SK-N-SH treated with all-trans-retinoic acid at 6 μM for 48 hours (cell line): ENCODE measurements at regions not wholly inside any gene's neighbourhood (a gene's known extent, or its start where the extent isn't known, plus 50 kb on each side); places are given as distances from the start of the nearest gene placed in this dataset.

Experiments used
- ATAC-seq: fragments of 200-7000 bp; cut with Tn5 transposase; 3 replicates; pipeline ENCODE4 v1.9.1; 2020; ENCODE audit warnings: mild to moderate bottlenecking, moderate library complexity
- ARNTL ChIP-seq: fragments of 450-650 bp; formaldehyde crosslinking; IDR thresholded peaks from 2 replicates; pipeline ENCODE4 v1.5.0; 2020; ENCODE audit warnings: low read depth, mild to moderate bottlenecking, moderate library complexity, borderline replicate concordance
- BACH2 ChIP-seq: fragments of 250-450 bp; sonication (Bioruptor Pico); IDR thresholded peaks from 2 replicates; pipeline ENCODE4 v1.9.0; 2021; ENCODE audit warnings: mild to moderate bottlenecking, borderline replicate concordance
- CSDC2 ChIP-seq: fragments of 250-450 bp; sonication (Bioruptor Pico); IDR thresholded peaks from 2 replicates; pipeline ENCODE4 v1.5.0; 2020; ENCODE audit warnings: mild to moderate bottlenecking, moderate library complexity
- ESRRG ChIP-seq: fragments of 250-450 bp; sonication (Bioruptor Pico); IDR thresholded peaks from 2 replicates; pipeline ENCODE4 v1.6.1; 2021; ENCODE audit warnings: mild to moderate bottlenecking
- GLIS3 ChIP-seq: fragments of 250-450 bp; sonication (Bioruptor Pico); IDR thresholded peaks from 2 replicates; pipeline ENCODE4 v1.5.0; 2020; ENCODE audit warnings: mild to moderate bottlenecking, moderate library complexity
- ISL1 ChIP-seq: fragments of 250-450 bp; sonication (Bioruptor Pico); IDR thresholded peaks from 2 replicates; pipeline ENCODE4 v2.1.2; 2022; ENCODE audit warnings: mild to moderate bottlenecking, moderate library complexity
- OSR1 ChIP-seq: fragments of 250-450 bp; sonication (Bioruptor Pico); IDR thresholded peaks from 2 replicates; pipeline ENCODE4 v1.8.0; 2022; ENCODE audit warnings: moderate library complexity, mild to moderate bottlenecking, inconsistent platforms
- PPARA ChIP-seq: fragments of 250-450 bp; sonication (Bioruptor Pico); IDR thresholded peaks from 2 replicates; pipeline ENCODE4 v1.5.0; 2020; ENCODE audit warnings: mild to moderate bottlenecking, borderline replicate concordance
- RARB ChIP-seq: fragments of 250-450 bp; sonication (Bioruptor Pico); IDR thresholded peaks from 2 replicates; pipeline ENCODE4 v1.8.0; 2021; ENCODE audit warnings: mild to moderate bottlenecking, moderate library complexity
- SNAI2 ChIP-seq: fragments of 250-450 bp; sonication (Bioruptor Pico); IDR thresholded peaks from 2 replicates; pipeline ENCODE4 v1.5.0; 2020; ENCODE audit warnings: mild to moderate bottlenecking, moderate library complexity
- TCF4 ChIP-seq: fragments of 250-450 bp; sonication (Bioruptor Pico); IDR thresholded peaks from 2 replicates; pipeline ENCODE4 v1.8.0; 2021; ENCODE audit warnings: mild to moderate bottlenecking, moderate library complexity, borderline replicate concordance
- TSHZ2 ChIP-seq: fragments of 250-450 bp; sonication (Bioruptor Pico); IDR thresholded peaks from 2 replicates; pipeline ENCODE4 v1.5.0; 2020; ENCODE audit warnings: mild to moderate bottlenecking, moderate library complexity
- ZC3H10 ChIP-seq: fragments of 250-450 bp; sonication (Bioruptor Pico); IDR thresholded peaks from 2 replicates; pipeline ENCODE4 v1.5.1; 2021; ENCODE audit warnings: mild to moderate bottlenecking, moderate library complexity
- ZFP3 ChIP-seq: fragments of 250-450 bp; sonication (Bioruptor Pico); IDR thresholded peaks from 2 replicates; pipeline ENCODE4 v1.5.0; 2020; ENCODE audit warnings: mild to moderate bottlenecking, moderate library complexity
- ZFP30 ChIP-seq: fragments of 450-650 bp; formaldehyde crosslinking; IDR thresholded peaks from 2 replicates; pipeline ENCODE4 v1.5.0; 2022; ENCODE audit warnings: mild to moderate bottlenecking, moderate library complexity
- ZNF565 ChIP-seq: fragments of 450-650 bp; formaldehyde crosslinking; conservative IDR thresholded peaks from 2 replicates; pipeline ENCODE4 v1.5.0; 2020; ENCODE audit warnings: low read depth, mild to moderate bottlenecking, moderate library complexity
- ZNF8 ChIP-seq: fragments of 450-650 bp; formaldehyde crosslinking; IDR thresholded peaks from 2 replicates; pipeline ENCODE4 v1.5.0; 2020; ENCODE audit warnings: mild to moderate bottlenecking, moderate library complexity
- TF ChIP-seq, protein P1 (sequence below): fragments of 250-450 bp; sonication (Bioruptor Pico); IDR thresholded peaks from 2 replicates; pipeline ENCODE4 v1.8.0; 2020; ENCODE audit warnings: mild to moderate bottlenecking, moderate library complexity, borderline replicate concordance
- TF ChIP-seq, protein P2 (sequence below): fragments of 250-450 bp; sonication (Bioruptor Pico); IDR thresholded peaks from 2 replicates; pipeline ENCODE4 v1.5.1; 2021; ENCODE audit warnings: mild to moderate bottlenecking, moderate library complexity
- TF ChIP-seq, protein P3 (sequence below): fragments of 250-450 bp; sonication (Bioruptor Pico); IDR thresholded peaks from 2 replicates; pipeline ENCODE4 v1.8.0; 2021; ENCODE audit warnings: low read depth, mild to moderate bottlenecking, moderate library complexity, borderline replicate concordance

DNA sequence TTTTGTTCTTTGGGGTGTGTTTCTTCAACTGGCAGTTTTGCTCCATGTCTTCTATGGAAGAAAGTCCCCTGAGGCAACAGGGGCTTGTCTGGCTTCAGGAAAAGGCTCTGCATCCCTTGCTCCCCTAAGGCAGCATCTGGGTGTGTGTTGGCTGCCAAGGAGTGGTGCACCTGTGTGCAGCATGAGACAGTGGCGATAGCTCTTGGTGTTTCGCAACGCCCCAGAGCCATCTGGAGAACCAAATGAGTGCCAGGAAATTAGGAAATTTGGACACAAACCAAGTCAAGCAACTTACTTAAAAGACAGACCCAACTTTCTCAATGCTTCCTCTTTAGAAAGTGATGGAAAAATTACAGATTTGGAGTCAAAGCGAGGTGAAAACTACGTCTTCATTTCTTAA lies 1044.4 kb upstream of the CNTNAP5 start:
- no peak for ATAC-seq
- TF ChIP-seq RARB (CRISPR knock-in tag), result no peak
- no peak for TF ChIP-seq CSDC2 (CRISPR knock-in tag)
- no peak for TF ChIP-seq SNAI2
- no peak for TF ChIP-seq ZNF565 (CRISPR knock-in tag)
- TF ChIP-seq TCF4 (CRISPR knock-in tag), result no peak
- TF ChIP-seq ZNF8 (CRISPR knock-in tag), result no peak
- TF ChIP-seq ISL1 (CRISPR knock-in tag), result no peak
- no peak for TF ChIP-seq BACH2 (CRISPR knock-in tag)
- TF ChIP-seq GLIS3 (CRISPR knock-in tag), result no peak
- no peak for TF ChIP-seq ESRRG
- TF ChIP-seq ZFP30 (CRISPR knock-in tag), result no peak
- TF ChIP-seq TSHZ2, result no peak
- TF ChIP-seq, protein P1, sequence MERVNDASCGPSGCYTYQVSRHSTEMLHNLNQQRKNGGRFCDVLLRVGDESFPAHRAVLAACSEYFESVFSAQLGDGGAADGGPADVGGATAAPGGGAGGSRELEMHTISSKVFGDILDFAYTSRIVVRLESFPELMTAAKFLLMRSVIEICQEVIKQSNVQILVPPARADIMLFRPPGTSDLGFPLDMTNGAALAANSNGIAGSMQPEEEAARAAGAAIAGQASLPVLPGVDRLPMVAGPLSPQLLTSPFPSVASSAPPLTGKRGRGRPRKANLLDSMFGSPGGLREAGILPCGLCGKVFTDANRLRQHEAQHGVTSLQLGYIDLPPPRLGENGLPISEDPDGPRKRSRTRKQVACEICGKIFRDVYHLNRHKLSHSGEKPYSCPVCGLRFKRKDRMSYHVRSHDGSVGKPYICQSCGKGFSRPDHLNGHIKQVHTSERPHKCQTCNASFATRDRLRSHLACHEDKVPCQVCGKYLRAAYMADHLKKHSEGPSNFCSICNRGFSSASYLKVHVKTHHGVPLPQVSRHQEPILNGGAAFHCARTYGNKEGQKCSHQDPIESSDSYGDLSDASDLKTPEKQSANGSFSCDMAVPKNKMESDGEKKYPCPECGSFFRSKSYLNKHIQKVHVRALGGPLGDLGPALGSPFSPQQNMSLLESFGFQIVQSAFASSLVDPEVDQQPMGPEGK (CRISPR knock-in tag), result no peak

DNA sequence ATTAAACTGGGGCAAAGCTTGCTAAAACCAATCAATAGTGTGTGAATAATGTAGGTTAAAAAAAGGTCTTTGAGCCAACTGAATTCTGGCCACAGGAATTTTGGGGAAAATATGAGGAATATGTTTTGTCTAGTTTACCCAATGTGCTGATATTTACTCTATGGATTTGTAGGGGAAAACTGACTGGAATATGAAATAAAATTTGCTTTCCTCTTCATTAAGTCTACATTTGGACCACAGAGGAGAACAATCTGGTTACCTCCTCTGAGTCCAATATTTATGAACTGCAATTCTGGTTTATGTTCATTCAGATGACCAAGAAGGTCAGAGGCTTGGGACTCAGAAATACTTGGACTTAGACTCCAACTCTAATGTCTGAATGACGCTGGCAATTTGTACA lies 1042.2 kb upstream of the CNTNAP5 start:
- TF ChIP-seq ZFP30 (CRISPR knock-in tag), result no peak
- TF ChIP-seq ISL1 (CRISPR knock-in tag), result no peak
- TF ChIP-seq, protein P2, sequence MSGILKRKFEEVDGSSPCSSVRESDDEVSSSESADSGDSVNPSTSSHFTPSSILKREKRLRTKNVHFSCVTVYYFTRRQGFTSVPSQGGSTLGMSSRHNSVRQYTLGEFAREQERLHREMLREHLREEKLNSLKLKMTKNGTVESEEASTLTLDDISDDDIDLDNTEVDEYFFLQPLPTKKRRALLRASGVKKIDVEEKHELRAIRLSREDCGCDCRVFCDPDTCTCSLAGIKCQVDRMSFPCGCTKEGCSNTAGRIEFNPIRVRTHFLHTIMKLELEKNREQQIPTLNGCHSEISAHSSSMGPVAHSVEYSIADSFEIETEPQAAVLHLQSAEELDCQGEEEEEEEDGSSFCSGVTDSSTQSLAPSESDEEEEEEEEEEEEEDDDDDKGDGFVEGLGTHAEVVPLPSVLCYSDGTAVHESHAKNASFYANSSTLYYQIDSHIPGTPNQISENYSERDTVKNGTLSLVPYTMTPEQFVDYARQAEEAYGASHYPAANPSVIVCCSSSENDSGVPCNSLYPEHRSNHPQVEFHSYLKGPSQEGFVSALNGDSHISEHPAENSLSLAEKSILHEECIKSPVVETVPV, result no peak
- TF ChIP-seq PPARA (CRISPR knock-in tag), result no peak
- no peak for TF ChIP-seq ZNF565 (CRISPR knock-in tag)
- no peak for TF ChIP-seq TCF4 (CRISPR knock-in tag)
- TF ChIP-seq CSDC2 (CRISPR knock-in tag), result no peak
- TF ChIP-seq BACH2 (CRISPR knock-in tag), result no peak
- TF ChIP-seq OSR1 (CRISPR knock-in tag), result no peak
- no peak for TF ChIP-seq ZC3H10 (CRISPR knock-in tag)
- no peak for TF ChIP-seq ZNF8 (CRISPR knock-in tag)
- TF ChIP-seq ZFP3 (CRISPR knock-in tag), result no peak
- no peak for ATAC-seq

DNA sequence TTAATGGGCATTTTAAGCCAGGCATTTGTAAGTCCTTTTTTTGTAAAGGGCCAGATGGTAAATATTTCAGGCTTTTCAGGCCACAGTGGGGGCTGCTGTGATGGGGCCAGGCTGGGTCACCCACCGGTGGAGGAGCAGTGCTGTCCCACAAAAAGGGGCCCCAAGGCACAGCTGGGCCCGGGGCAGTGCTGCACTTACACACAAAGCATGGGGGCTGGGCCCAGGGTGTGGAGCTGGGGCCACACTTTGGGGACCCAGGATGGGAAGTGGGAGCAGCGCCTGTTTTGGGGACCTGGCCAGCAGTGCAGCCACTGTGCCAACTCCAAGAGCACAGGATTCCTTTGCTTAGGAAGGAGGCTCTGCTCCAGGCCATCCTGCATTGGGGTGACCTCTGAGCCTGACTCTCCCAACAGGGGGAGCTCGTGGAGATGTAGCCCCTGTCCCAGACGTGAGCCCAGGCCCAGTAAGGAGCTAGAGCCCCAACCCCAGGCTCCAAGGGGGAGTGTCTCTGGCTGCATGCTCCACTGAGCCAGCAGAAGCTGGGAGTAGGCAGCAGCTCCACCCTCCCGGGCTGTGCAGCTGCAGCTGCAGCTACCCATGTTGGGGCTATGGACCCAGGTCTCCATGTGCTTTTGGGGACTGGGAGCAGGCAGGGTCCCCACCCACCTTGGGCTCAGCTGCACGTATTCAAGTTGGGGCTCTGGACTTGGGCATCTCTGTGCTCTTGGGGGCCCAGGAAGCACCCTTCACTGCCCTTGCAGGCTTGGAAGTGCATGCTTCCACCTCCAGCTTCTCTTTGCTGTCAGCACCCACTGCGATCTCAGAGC lies 1036.5 kb upstream of the CNTNAP5 start:
- TF ChIP-seq ZFP30 (CRISPR knock-in tag) (no peak), ARNTL (CRISPR knock-in tag) (no peak), ISL1 (CRISPR knock-in tag) (no peak), TSHZ2 (no peak), GLIS3 (CRISPR knock-in tag) (no peak), RARB (CRISPR knock-in tag) (no peak), ZFP3 (CRISPR knock-in tag) (no peak), PPARA (CRISPR knock-in tag) (no peak), OSR1 (CRISPR knock-in tag) (no peak), ZC3H10 (CRISPR knock-in tag) (no peak), CSDC2 (CRISPR knock-in tag) (no peak)
- TF ChIP-seq, protein P3, sequence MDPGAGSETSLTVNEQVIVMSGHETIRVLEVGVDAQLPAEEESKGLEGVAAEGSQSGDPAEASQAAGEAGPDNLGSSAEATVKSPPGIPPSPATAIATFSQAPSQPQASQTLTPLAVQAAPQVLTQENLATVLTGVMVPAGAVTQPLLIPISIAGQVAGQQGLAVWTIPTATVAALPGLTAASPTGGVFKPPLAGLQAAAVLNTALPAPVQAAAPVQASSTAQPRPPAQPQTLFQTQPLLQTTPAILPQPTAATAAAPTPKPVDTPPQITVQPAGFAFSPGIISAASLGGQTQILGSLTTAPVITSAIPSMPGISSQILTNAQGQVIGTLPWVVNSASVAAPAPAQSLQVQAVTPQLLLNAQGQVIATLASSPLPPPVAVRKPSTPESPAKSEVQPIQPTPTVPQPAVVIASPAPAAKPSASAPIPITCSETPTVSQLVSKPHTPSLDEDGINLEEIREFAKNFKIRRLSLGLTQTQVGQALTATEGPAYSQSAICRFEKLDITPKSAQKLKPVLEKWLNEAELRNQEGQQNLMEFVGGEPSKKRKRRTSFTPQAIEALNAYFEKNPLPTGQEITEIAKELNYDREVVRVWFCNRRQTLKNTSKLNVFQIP, result no peak
- TF ChIP-seq, protein P2, result no peak
- ATAC-seq, result no peak
